ENCODE measurements at regions not wholly inside any gene's neighbourhood (a gene's known extent, or its start where the extent isn't known, plus 50 kb on each side); places are given as distances from the start of the nearest gene placed in this dataset.

DNA sequence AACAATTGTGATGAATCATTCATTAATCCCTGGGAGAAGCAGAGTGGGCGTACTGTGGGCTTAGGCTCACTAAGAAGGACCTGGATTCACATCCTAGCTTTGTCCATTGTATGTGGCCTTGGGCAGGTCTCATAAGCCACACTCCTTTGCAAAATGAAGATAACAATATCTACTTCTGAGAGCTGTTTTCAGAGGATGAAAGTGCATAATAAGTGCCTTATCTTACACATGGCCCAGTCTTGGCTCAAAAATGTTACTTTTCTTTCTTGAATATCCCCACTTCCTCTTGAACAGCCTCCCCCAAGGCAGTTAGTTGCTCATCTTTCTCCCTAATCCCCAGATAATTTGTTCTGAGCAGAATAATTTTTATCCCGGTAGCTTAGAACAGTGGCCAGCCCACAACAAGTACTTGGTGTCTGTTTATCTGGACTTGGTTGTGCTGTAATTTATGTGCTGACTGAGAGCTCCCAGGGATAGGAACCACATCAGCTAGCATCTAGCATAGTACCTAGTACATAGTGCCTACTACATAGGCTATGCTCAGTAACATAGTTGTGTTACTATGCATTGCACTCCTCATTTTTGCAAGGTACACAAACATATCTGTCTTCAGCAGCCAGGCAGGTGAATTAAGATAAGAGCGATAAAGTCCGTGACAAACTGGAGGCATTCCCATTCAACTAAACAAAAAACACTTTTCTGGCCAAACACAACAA is 61.7 kb upstream of the NUDT4 start:
- WGBS, 2 experiments (ENCODE audit: extremely low coverage in 1 of 2, insufficient coverage in 1 of 2, insufficient read length in 1 of 2, insufficient replicate concordance in 2 of 2, low coverage in 1 of 2, low lambda C conversion rate in 2 of 2, missing lambda C conversion rate in 1 of 2): 43% methylated on average over 4 of the region's 4 CpGs; no CpG with 5 or more reads in 1 of the 2 experiments
- ChIA-PET POLR2A (ENCODE audit: partially characterized antibody) (no interaction called here), CTCF (ENCODE audit: partially characterized antibody) (interaction anchor here (0.6 to 1.4 kb wide), 4 partner anchors 26 to 218 kb away, joined by 4 read pairs; no protein-coding TSS in a partner anchor)
- H3K36me3 ChIP-seq (ENCODE audit: control insufficient read depth in 2 of 4, insufficient read depth in 4 of 4, low read length in 3 of 4): no peaks in the 10 kb centered on the region
- no peak for FAIRE-seq
- no peak overlapping the region for H2BK12ac ChIP-seq (ENCODE audit: low read depth, low read length)
- H3K4me2 ChIP-seq (ENCODE audit: insufficient read depth in 1 of 2, low read depth in 2 of 2, low read length in 2 of 2): no peak overlapping the region
- H2AK5ac ChIP-seq (ENCODE audit: low read depth, low read length): no peak overlapping the region
- no peak overlapping the region for H2BK120ac ChIP-seq (replicated peaks; ENCODE audit: low read depth, low read length)
- H3K4ac ChIP-seq (replicated peaks; ENCODE audit: insufficient read length, low read depth, low read length): no peak overlapping the region
- no peak for TF ChIP-seq BACH1 (IDR thresholded peaks at IDR 0.05; ENCODE audit: low read length)
- TF ChIP-seq SP1 (IDR thresholded peaks at IDR 0.05; ENCODE audit: low read depth, low read length): no peak
- no peak for TF ChIP-seq TBP (IDR thresholded peaks at IDR 0.05; ENCODE audit: low read depth, low read length)
- TF ChIP-seq CEBPB (IDR thresholded peaks at IDR 0.05; ENCODE audit: low read depth, low read length): no peak
- TF ChIP-seq RBBP5 (IDR thresholded peaks at IDR 0.05; ENCODE audit: borderline replicate concordance, low read depth, low read length): no peak
- TF ChIP-seq SP4 (IDR thresholded peaks at IDR 0.05; ENCODE audit: low read length): no peak
- no peak for TF ChIP-seq TEAD4 (IDR thresholded peaks at IDR 0.05; ENCODE audit: low read depth, low read length)
- no peak for TF ChIP-seq KDM5A (IDR thresholded peaks at IDR 0.05; ENCODE audit: low read length)
- TF ChIP-seq CBX5 (IDR thresholded peaks at IDR 0.05; ENCODE audit: low read depth, low read length): no peak
- no peak for TF ChIP-seq RNF2 (IDR thresholded peaks at IDR 0.05; ENCODE audit: borderline replicate concordance, low read depth, low read length, missing control alignments, poor library complexity, severe bottlenecking)
- TF ChIP-seq SRF (IDR thresholded peaks at IDR 0.05; ENCODE audit: low read depth, low read length): no peak
- TF ChIP-seq TAF7 (optimal IDR thresholded peaks at IDR 0.05; ENCODE audit: borderline replicate concordance, low read depth, low read length): no peak
- TF ChIP-seq YY1 (IDR thresholded peaks at IDR 0.05; ENCODE audit: low read depth, low read length): no peak
- no peak for TF ChIP-seq CHD1 (IDR thresholded peaks at IDR 0.05; ENCODE audit: low read depth, low read length)
- no peak for TF ChIP-seq BCL11A (IDR thresholded peaks at IDR 0.05; ENCODE audit: low read depth in 2 of 2, low read length in 2 of 2)
- H2BK20ac ChIP-seq (ENCODE audit: low read length): no peak overlapping the region
- no peaks in the 10 kb centered on the region for H3K4me1 ChIP-seq (replicated peaks in 1 of 4; ENCODE audit: control insufficient read depth in 3 of 4, insufficient read depth in 4 of 4, low read length in 3 of 4)
- H3K14ac ChIP-seq (ENCODE audit: insufficient read length): no peak overlapping the region
- H3K9me3 ChIP-seq (ENCODE audit: insufficient read depth in 2 of 2, low read depth in 1 of 2, low read length in 1 of 2): no peaks in the 10 kb centered on the region
- no peak overlapping the region for H3K56ac ChIP-seq (replicated peaks; ENCODE audit: insufficient read length, low read depth, low read length)
- H3K18ac ChIP-seq (ENCODE audit: extremely low read depth, low read length): no peak overlapping the region
- no peak overlapping the region for H2AFZ ChIP-seq (ENCODE audit: low read length)
- no peaks in the 10 kb centered on the region for H3K79me2 ChIP-seq (ENCODE audit: control insufficient read depth in 1 of 2, insufficient read depth in 2 of 2, low read length in 2 of 2)
- no peak for DNase-seq (ENCODE audit: low read depth in 1 of 2, low spot score in 2 of 2)
- H3K9ac ChIP-seq (replicated peaks in 1 of 4; ENCODE audit: extremely low read depth in 1 of 4, low read depth in 3 of 4, low read length in 3 of 4): no peak overlapping the region
- H4K91ac ChIP-seq (replicated peaks; ENCODE audit: insufficient read length, low read length): no peak overlapping the region
- no peak overlapping the region for H2BK5ac ChIP-seq (ENCODE audit: low read depth, low read length)
- H4K5ac ChIP-seq (ENCODE audit: insufficient read length, low read depth, low read length): no peak overlapping the region
- no peaks in the 10 kb centered on the region for H3K79me1 ChIP-seq (ENCODE audit: low read depth, low read length)
- no peaks in the 10 kb centered on the region for H3K27me3 ChIP-seq (replicated peaks in 1 of 4; ENCODE audit: control insufficient read depth in 3 of 4, extremely low read depth in 1 of 4, insufficient read depth in 3 of 4, low read length in 3 of 4)
- H4K8ac ChIP-seq (ENCODE audit: extremely low read depth, insufficient read depth, low read length): no peak overlapping the region
- no peak overlapping the region for H3K23ac ChIP-seq (ENCODE audit: insufficient read length)
- H3K23me2 ChIP-seq (ENCODE audit: low read depth, low read length): no peaks in the 10 kb centered on the region
- no peak overlapping the region for H3K27ac ChIP-seq (ENCODE audit: low read depth, low read length)
- no peak overlapping the region for H3K4me3 ChIP-seq (ENCODE audit: extremely low read depth in 1 of 4, insufficient read depth in 2 of 4, low read depth in 3 of 4, low read length in 4 of 4)
- H4K20me1 ChIP-seq (replicated peaks in 1 of 2; ENCODE audit: control insufficient read depth in 1 of 2, insufficient read depth in 2 of 2, low read length in 2 of 2): no peaks in the 10 kb centered on the region
- no peak overlapping the region for H2BK15ac ChIP-seq (ENCODE audit: low read length)

All from H1 (cell line).